GM19395 (cell line): ENCODE measurements at regions not wholly inside any gene's neighbourhood (a gene's known extent, or its start where the extent isn't known, plus 50 kb on each side); places are given as distances from the start of the nearest gene placed in this dataset.
"Not testable (repeated sequence)": the region's sequence is repeated elsewhere in the genome, so short reads cannot be mapped to it uniquely, and the experiment has no call there.

Experiments
- ATAC-seq: cut with Tn5 transposase; IDR thresholded peaks from one replicate; pipeline ENCODE4 v1.9.1; 2021; ENCODE audit warnings: mild to moderate bottlenecking, moderate library complexity; ENCODE audit not compliant: unreplicated experiment

GRCh38 chr1:96469726-96470125, 251.9 kb upstream of the PTBP2 start:
- ATAC-seq: not testable (repeated sequence)

DNA sequence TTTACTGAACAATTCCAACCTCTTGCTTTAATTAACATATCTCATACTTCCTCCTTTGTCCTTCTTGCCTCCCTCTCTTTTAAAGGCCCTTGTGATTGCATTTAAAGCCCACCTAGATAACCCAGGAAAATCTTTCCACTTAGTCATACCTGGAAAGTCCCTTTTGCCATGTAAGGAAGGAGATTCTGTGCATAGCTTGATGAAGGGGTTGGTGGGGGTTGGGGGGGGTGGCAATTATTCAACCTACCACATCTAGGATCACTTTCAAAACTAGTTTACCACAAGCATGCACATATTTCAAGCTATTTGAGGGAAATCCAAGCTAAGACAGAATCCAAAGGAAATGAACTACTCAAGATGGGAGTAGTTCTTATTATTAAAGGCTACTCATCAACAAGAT, 249.1 kb upstream of the PTBP2 start:
- no peak for ATAC-seq

- no peak for ATAC-seq
These were observed 247.7 kb upstream of the PTBP2 start for GRCh38 chr1:96473791-96474434.

DNA sequence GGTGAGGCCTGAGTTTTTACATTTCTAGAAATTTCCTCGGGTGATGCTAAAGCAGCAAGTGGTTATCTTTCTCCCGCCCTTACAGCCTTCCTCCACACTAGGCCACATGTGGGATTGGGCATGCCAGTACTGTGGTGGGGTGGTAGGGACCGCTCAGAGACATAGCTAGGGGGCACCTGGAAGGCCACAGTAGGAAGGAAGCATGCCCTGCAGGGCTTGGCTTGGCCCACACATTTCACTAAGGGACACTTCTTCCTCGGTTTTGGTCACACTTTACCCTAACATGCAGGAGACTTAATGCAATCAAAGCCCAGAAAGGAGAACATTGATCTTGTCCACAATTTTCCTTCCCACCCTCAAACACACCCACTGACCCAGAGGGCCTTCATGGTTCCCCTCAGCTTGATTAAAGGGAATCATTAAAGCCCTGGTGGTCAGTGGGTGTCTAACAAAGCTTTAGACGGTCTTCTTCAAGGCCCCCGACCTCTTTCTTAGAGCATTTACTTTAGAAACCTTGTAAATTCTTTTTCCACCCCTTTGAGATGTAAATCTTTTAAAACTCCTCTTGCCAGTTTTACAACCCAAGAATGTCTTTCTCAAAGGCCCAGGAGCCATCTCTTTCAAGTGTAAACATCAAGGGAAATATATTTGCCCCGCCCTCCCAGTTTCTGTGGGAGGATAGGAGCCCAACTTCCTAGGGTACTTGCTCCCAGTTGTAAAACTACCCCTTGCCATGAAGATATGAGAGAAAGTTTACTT, 246.4 kb upstream of the PTBP2 start:
- ATAC-seq: no peak

- no peak for ATAC-seq
These were observed 245.7 kb upstream of the PTBP2 start for GRCh38 chr1:96475903-96476302.

GRCh38 chr1:96478228-96478627, 243.4 kb upstream of the PTBP2 start:
- no peak for ATAC-seq

DNA sequence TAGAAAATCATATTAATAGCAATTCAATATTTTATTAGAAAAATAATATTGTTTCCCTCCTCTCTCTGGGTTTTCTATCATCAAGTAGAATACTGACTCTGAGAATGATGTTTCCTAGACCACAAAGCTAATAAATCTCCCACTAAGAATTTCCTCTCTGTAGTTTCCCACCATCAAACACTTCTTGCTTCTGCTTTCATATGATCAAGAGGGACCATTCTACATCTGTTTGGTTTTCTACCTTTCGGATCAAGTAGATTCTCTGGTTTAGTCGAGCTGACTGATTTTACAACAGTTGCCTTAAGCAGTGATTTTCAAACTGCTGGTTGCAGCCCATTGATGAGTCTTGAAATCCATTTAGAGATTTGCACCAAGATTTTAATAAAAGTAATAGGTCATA, 240.2 kb upstream of the PTBP2 start:
- ATAC-seq: no peak

DNA sequence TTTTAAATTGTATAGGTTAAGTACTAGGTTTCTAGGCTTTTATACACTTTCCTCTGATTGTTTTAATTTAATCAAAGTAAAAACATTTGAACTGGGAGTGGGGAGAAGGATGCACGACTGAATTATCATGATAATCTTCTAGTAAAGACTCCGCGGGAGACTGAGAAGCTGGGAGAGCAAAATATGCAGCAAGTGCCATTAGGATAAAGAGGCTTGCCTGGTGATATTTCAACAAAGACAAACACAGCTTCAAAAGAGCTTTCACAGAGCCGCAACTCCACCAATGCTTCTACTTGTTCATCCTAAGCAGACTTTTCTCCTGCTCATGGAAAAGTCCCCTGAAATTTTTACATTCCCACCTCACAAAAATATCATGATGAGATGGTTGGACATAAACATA, 239.0 kb upstream of the PTBP2 start:
- ATAC-seq: no peak

DNA sequence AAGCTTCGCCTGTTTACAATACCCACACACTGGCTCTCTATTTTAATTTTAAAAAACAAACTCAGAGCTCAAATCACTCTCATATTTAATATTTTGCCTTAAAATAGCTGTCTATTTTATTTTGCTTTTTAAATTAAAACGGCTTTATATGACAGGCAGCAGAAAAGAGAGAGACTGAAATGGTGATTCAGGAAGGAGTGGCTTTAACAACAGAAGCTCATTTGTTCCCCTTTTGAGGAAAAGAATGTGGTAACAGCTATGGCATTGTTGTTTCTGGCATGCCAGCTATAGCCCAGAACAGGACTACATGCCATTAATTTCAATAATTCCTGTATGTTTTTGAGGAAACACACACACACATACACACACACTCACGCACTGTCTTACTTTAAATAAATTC, 234.2 kb upstream of the PTBP2 start:
- no peak for ATAC-seq

DNA sequence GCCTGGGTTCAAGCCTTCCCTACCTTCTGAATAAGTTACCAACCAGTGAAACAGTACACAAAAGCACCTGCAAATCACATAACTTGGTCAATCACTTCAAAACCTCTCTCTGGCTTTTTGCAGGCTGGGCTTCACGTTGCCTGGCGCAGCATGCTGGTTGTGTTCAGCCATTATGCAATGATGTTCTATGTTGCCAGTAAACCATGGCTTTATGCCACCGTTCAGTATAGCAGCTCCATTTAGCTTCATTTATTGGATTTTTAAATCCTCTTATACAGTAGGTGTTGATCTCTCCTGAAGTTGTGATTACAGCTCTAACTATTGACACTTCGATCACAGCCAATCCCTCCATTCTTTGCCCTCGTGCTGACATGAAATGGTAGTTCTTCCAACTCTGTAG, 233.6 kb upstream of the PTBP2 start:
- no peak for ATAC-seq

DNA sequence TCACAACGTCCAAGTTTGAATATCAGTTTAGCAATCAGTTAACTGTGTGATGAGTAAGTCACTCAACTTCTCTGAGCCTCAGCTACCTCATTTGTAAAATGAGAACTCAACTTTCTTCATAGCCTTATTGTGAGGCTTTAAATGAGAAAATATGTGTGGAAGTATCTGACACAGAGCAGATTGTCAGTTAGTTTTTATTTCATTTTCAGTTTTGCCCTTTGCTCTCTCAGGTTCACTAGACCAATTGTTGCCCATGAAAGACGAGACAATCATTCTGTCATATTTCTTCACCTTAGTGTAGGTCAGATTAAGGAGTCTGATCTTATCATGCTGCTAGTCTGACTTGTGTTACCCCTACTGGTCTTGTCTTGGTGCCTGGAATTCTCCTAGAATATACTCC, 232.8 kb upstream of the PTBP2 start:
- ATAC-seq: peak; percentile 73

DNA sequence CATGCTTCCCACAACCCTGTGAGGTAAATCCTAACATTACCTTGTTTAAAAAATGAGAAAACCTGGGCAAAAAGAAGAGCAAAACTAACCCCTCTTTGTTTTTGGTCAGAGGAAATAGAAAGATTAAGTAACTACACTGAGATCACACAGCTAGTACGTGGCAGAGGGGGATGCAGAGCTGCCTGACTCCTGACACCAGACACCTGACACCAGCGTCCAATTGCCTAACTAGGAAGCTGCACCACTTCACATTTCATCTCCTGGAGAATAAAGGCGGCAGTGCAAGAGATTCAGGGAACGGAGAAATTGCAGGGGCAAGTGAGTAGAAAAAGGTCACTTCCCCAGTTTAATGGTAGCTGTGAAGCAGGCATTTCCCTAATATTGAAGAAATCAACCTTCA, 229.3 kb upstream of the PTBP2 start:
- ATAC-seq: no peak

DNA sequence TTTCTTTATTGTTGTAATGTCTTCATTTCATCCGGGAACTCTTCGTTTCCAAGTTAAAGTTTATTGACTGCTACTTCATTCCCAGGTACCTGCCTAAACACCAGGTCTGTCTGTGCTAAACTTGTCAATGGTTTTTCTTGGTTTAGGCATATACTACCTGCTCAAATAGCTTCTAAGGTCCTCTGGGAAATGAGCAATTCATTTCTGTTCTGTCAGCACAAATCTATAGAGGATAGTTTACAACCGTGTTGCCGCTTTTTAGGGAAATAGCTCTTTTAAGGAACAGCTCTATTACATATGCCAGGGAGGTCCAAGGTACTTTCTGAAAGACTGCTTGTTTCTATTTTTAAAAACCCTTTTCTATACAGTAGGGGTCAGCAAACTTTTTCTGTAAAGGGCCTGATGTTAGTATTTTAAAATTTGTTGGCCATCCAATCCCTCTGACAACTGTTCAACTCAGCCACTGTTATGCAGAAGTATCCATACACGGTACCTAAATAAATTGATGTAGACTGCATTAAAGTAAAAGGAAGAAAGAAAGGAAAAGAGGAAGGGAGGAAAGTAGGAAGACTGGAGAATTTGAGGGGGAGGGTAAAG, 222.7 kb upstream of the PTBP2 start:
- ATAC-seq: no peak

GRCh38 chr1:96508233-96508632, 213.4 kb upstream of the PTBP2 start:
- ATAC-seq: no peak

DNA sequence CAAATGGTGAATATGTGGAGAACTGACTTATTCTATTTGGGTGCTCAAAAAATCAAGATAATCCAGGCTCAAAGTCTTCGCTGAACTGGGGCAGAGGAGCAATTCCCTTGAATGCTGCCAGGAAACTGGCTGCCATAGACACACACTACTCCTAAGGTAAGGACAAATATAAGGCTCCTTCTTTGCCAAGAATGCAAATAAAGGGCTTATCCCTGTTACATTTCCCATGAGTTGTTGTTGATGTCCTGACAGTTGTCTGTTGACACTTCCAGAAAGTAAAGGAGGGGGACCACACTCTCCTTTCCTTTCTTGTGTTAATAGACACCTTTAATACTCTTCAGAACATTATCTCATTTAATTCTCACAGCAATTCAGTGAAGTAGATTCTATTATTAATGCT, 212.2 kb upstream of the PTBP2 start:
- no peak for ATAC-seq

DNA sequence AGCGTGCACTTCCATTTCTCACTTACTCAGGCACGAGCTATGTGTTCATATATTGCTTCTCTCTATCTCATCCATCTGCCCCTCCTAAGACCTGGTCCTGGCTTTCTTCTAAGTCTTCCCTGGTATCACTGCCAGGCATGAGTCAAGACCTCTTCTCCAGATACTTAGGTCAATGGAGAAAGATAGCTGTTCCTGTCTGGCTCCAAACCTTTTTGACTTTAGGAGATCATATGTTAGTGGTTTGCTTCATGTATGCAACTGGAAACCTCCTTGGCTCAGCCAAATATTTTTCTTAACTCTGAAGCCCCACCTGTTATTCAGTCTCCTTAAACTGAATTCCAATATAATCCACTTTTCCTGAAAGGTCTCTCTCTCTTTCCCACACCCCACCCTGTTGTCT, 211.6 kb upstream of the PTBP2 start:
- no peak for ATAC-seq

DNA sequence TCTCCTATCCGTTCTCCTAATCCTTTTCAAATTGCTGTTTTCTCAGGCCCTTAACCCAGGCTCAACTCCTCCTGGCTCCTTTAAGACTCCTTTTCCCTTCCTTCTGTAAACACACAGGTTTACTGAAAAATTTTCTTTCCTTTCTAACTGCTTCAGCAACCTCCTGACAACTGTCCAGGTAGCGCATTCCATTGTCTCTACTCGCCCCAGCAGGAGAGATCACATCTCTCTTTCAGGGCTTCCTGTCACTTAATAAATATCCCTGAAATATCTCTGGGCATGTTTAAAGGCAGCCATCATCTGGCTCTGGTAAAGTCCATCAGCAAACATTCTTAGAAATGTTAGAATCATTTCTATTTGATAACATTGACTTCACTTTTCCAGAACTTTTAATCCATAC, 211.2 kb upstream of the PTBP2 start:
- no peak for ATAC-seq

GRCh38 chr1:96510911-96511310, 210.7 kb upstream of the PTBP2 start:
- ATAC-seq: no peak

GRCh38 chr1:96513136-96513535, 208.4 kb upstream of the PTBP2 start:
- ATAC-seq: no peak

DNA sequence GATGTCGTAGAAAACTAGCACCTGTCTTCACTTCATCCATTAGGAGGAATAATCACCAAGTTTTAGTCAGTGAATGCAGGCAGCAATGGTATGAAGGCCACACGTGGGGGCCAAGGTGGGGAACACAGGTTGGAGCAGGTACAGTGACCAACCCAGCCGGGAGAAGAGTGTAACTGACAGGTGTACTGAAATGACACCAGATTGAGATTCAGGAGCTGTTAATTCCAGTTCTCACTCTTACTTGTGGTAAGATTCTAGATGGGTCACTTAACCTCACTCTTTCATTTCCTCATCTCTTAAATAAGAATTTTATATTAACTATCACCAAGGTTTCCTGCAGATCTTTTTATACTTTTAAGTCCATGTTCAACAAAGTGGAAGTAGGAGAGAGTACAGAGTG, 206.2 kb upstream of the PTBP2 start:
- peak; percentile 97 for ATAC-seq

DNA sequence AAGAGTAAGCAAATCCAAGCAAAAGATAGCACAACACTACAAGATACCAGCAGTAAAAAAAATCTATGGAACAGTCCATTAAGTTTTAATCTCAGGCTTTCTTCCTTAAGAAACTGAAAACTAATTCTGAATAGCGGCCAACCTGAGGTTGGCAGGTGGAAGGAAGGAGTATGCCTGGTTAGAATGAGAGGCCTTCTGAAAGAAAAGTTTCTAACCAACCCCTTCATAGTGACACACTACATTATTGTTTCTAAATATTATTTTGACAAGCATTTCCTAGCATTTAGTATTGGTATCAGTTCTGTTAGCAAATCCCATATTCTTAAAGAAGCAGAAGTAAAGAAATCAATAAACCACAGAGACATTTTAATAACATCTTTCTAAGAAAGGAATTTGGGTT, 205.7 kb upstream of the PTBP2 start:
- ATAC-seq: peak; percentile 74

DNA sequence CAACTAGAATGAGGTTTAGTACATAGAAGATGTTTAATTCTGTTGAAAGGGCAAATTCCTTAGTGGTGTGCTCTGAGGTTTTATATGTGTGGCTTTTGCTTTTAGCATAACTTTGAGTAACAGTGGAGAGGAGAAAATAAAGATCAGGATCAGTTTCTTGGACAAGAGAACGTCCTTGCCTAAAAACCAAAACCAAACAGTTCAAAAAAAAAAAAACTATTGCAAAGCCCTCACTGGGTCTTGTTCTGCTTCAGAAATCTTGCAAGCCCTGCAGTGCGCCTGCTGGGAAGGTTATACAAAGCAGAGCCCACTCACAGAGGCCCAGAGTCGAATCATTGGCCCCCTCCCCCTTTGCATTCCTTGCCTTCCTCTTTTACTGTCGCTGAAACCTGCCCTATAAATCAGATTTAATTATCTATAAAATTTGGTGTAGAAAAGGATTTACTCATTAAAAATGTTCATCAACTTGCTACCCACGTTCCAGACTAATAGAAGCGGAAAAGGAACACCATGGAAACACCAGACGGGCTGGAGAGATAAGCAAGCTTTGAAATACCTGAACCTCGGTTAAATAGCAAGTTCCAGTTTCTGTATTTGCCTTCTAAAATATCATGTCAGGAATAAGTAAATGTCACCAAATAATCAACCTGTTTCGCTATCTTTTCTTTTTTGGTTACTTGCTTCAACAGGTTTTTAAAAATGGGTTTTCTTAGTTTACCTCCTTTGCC, 201.6 kb upstream of the PTBP2 start:
- ATAC-seq: no peak
